T-cell (primary cell): ENCODE measurements at regions not wholly inside any gene's neighbourhood (a gene's known extent, or its start where the extent isn't known, plus 50 kb on each side); places are given as distances from the start of the nearest gene placed in this dataset.
A peak's percentile ranks its signal among the peaks of the same experiment; 100 is the strongest.

Experiments used
- ATAC-seq, 4 experiments: fragments of 200-7000 bp in 3 of 4; fragments of 150-1000 bp in 1 of 4; cut with Tn5 transposase; replicated peaks in 1 of 4; 1 replicate in 3 of 4; 2 replicates in 1 of 4; pipeline ENCODE4 v1.10.0; 2021; ENCODE audit warnings: moderate library complexity in 3 of 4, mild to moderate bottlenecking in 2 of 4, moderate number of reproducible peaks in 1 of 4
- CTCF ChIA-PET, 2 donors: fragments of 300-600 bp; sonication (Branson Sonifier 250); formaldehyde crosslinking; loops; one replicate each; lab custom pipeline; 2022; ENCODE audit warnings: antibody characterized with exemption in 2 of 2; lab: Charles Lee
- POLR2A ChIA-PET, 2 donors: fragments of 300-600 bp; sonication (Branson Sonifier 250); formaldehyde crosslinking; loops; one replicate each; lab custom pipeline; 2022; ENCODE audit warnings: antibody characterized with exemption in 2 of 2; lab: Charles Lee
- DNase-seq, 35 experiments: peaks; one replicate each; pipeline versions ENCODE4 v3.0.0 to v3.0.0-alpha.2; 2013 to 2023
- H3K27ac ChIP-seq: one replicate; pipeline ENCODE4 v1.5.1; 2013; ENCODE audit warnings: low read length
- H3K27me3 ChIP-seq, 2 experiments: replicated peaks in 1 of 2; 1 replicate in 1 of 2; 2 replicates in 1 of 2; pipeline versions ENCODE4 v1.6.1 to v1.7.0; 2013; ENCODE audit warnings: low read length in 1 of 2, mixed read lengths in 1 of 2; ENCODE audit not compliant: control insufficient read depth in 2 of 2, insufficient read depth in 2 of 2; ENCODE audit errors: extremely low read depth in 1 of 2
- H3K36me3 ChIP-seq, 2 donors: 1 replicate in 1 of 2; 2 replicates in 1 of 2; pipeline versions ENCODE4 v1.6.1 to v1.7.0; 2013; ENCODE audit warnings: low read length in 1 of 2; ENCODE audit not compliant: control insufficient read depth in 2 of 2, insufficient read depth in 1 of 2; ENCODE audit errors: extremely low read depth in 1 of 2
- H3K4me1 ChIP-seq, 2 experiments: 1 replicate in 1 of 2; 2 replicates in 1 of 2; pipeline versions ENCODE4 v1.6.1 to v1.7.0; 2013; ENCODE audit warnings: low read length in 2 of 2, mixed read lengths in 1 of 2; ENCODE audit not compliant: insufficient read depth in 2 of 2, control insufficient read depth in 1 of 2; ENCODE audit errors: extremely low read depth in 1 of 2
- H3K4me3 ChIP-seq, 2 donors: 1 replicate in 1 of 2; 2 replicates in 1 of 2; pipeline versions ENCODE4 v1.5.1 to v1.7.0; 2013; ENCODE audit warnings: mild to moderate bottlenecking in 2 of 2, low read length in 1 of 2, moderate library complexity in 1 of 2; ENCODE audit not compliant: control insufficient read depth in 1 of 2; ENCODE audit errors: extremely low read depth in 1 of 2
- H3K9me3 ChIP-seq: 2 replicates; pipeline ENCODE4 v1.7.0; 2013
- H3K27ac Mint-ChIP-seq, 2 donors: one replicate each; pipeline ENCODE4 v1.8.0; 2020 to 2021; ENCODE audit warnings: mild to moderate bottlenecking in 2 of 2, mixed read lengths in 2 of 2
- H3K27me3 Mint-ChIP-seq, 2 donors: one replicate each; pipeline ENCODE4 v1.8.0; 2021 to 2022; ENCODE audit warnings: mixed read lengths in 2 of 2
- H3K36me3 Mint-ChIP-seq: one replicate; pipeline ENCODE4 v1.8.0; 2021; ENCODE audit warnings: mixed read lengths
- H3K4me1 Mint-ChIP-seq, 3 donors: one replicate each; pipeline ENCODE4 v1.8.0; 2020 to 2022; ENCODE audit warnings: mixed read lengths in 3 of 3, mild to moderate bottlenecking in 1 of 3
- H3K4me3 Mint-ChIP-seq, 3 donors: one replicate each; pipeline ENCODE4 v1.8.0; 2020 to 2022; ENCODE audit warnings: mild to moderate bottlenecking in 3 of 3, mixed read lengths in 3 of 3, moderate library complexity in 3 of 3
- H3K9me3 Mint-ChIP-seq, 3 donors: one replicate each; pipeline ENCODE4 v1.8.0; 2020 to 2022; ENCODE audit warnings: mixed read lengths in 3 of 3
- WGBS: methylation state at CpG from one replicate; pipeline ENCODE4 v1.1.5; 2013; ENCODE audit warnings: missing lambda C conversion rate; ENCODE audit not compliant: insufficient coverage; 5-methylcytosine and 5-hydroxymethylcytosine counted together

- Mint-ChIP-seq H3K9me3 (no peaks in the 10 kb centered on the region), H3K4me3 (peak overlapping the region in 1 of 3 donors; percentile 20), H3K27ac (no peak overlapping the region), H3K36me3 (no peaks in the 10 kb centered on the region), H3K27me3 (peaks cover 0 to 2% of the 10 kb centered on the region in 2 donors), H3K4me1 (peaks cover 2 to 7% (median 5%) of the 10 kb centered on the region in 3 donors)
- Histone ChIP-seq H3K27me3 (peaks cover 0 to 43% of the 10 kb centered on the region in 2 experiments), H3K36me3 (no peaks in the 10 kb centered on the region), H3K27ac (no peak overlapping the region), H3K4me3 (no peak overlapping the region), H3K9me3 (no peaks in the 10 kb centered on the region), H3K4me1 (peaks cover 4 to 16% of the 10 kb centered on the region in 2 experiments)
- WGBS, result 17% methylated on average over 29 of the region's 30 CpGs
- ATAC-seq, result peak; percentile 89 to 95 (median 94)
- ChIA-PET POLR2A (no interaction called here), CTCF (interaction anchor here (0.5 to 1.7 kb wide), 6 partner anchors 105 to 501 kb away, joined by 3 to 5 read pairs (median 4); no protein-coding TSS in a partner anchor)
- peak; percentile 23 to 86 (median 62) for DNase-seq
These were observed 75.2 kb upstream of the FBRSL1 start for GRCh38 chr12:132414634-132415326.

GRCh38 chr12:132413931-132414588, 75.9 kb upstream of the FBRSL1 start:
- H3K27ac ChIP-seq, result no peak overlapping the region
- no peak for ATAC-seq
- H3K27me3 Mint-ChIP-seq, result no peaks in the 10 kb centered on the region
- no peak overlapping the region for H3K27ac Mint-ChIP-seq
- CTCF ChIA-PET, result interaction anchor here (0.5 to 1.7 kb wide), 6 partner anchors 72 to 502 kb away, joined by 3 to 5 read pairs (median 4); no protein-coding TSS in a partner anchor
- no peak overlapping the region for H3K4me3 ChIP-seq
- peak in 1 of 35 experiments; percentile 21 for DNase-seq
- H3K4me3 Mint-ChIP-seq, result no peak overlapping the region
- peaks cover 2 to 7% (median 5%) of the 10 kb centered on the region in 3 donors for H3K4me1 Mint-ChIP-seq
- H3K36me3 ChIP-seq, result no peaks in the 10 kb centered on the region
- peaks cover 4 to 16% of the 10 kb centered on the region in 2 experiments for H3K4me1 ChIP-seq
- H3K9me3 Mint-ChIP-seq, result no peaks in the 10 kb centered on the region
- H3K27me3 ChIP-seq, result peaks cover 0 to 50% of the 10 kb centered on the region in 2 experiments
- POLR2A ChIA-PET, result no interaction called here
- H3K9me3 ChIP-seq, result no peaks in the 10 kb centered on the region
- H3K36me3 Mint-ChIP-seq, result no peaks in the 10 kb centered on the region
- WGBS, result 44% methylated on average over 30 of the region's 36 CpGs

- Mint-ChIP-seq H3K27me3 (no peaks in the 10 kb centered on the region), H3K27ac (no peak overlapping the region), H3K9me3 (no peaks in the 10 kb centered on the region), H3K36me3 (no peaks in the 10 kb centered on the region), H3K4me1 (peaks cover 0 to 5% (median 2%) of the 10 kb centered on the region in 3 donors), H3K4me3 (no peak overlapping the region)
- ChIA-PET POLR2A (no interaction called here), CTCF (no interaction called here)
- Histone ChIP-seq H3K9me3 (no peaks in the 10 kb centered on the region), H3K4me3 (no peak overlapping the region), H3K27me3 (peaks cover 0 to 57% of the 10 kb centered on the region in 2 experiments), H3K36me3 (no peaks in the 10 kb centered on the region), H3K4me1 (peaks cover 4 to 16% of the 10 kb centered on the region in 2 experiments), H3K27ac (no peak overlapping the region)
- ATAC-seq (no peak), DNase-seq (no peak)
- WGBS, result no CpG with 5 or more reads among the region's 7 CpGs
These were observed 78.5 kb upstream of the FBRSL1 start for GRCh38 chr12:132411457-132411856.

DNA sequence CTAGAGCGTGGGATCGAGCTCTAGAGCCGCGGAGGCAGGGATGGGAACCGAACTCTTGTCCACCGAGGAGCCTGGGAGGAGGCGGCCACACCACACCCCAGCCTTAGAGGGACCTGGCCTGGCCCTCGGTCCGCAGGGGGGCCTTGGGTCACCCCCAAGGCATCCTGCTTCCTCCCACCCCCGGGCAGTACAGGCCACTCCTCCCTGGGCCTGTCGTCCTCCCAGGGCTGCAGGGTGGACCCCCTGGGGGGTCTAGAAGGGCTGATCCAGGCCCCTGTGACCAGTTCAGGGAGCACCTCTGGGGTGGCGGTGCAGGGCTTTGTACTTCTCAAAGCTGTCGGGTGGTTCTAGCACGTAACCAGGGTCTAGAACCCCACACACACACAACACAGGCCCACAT, 79.1 kb upstream of the FBRSL1 start:
- POLR2A ChIA-PET, result no interaction called here
- DNase-seq, result no peak

DNA sequence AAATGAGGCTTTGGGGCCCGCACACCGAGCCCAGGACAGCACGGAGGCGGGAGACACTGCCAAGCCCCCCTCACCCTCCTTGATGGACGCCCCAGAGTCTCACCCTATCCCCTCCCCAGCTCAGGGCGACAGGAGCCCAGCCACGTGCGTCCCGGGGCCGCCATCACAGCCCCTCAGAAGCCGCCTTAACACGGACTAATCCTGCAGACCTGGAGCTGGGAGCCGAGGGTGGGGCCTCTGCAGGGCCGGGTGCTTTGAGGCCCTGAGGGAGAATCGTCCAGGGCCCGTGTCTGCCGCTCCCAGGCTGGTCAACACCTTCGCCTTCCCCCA, 79.7 kb upstream of the FBRSL1 start:
- POLR2A ChIA-PET, result no interaction called here
- Mint-ChIP-seq H3K9me3 (no peaks in the 10 kb centered on the region), H3K4me3 (no peak overlapping the region), H3K27me3 (peaks cover 0 to 2% of the 10 kb centered on the region in 2 donors), H3K4me1 (peaks cover 0 to 4% (median 2%) of the 10 kb centered on the region in 3 donors), H3K27ac (no peak overlapping the region), H3K36me3 (no peaks in the 10 kb centered on the region)
- H3K27ac ChIP-seq, result no peak overlapping the region
- peaks cover under 1 to 15% of the 10 kb centered on the region in 2 experiments for H3K4me1 ChIP-seq
- CTCF ChIA-PET, result no interaction called here
- DNase-seq (no peak), ATAC-seq (no peak)
- no peaks in the 10 kb centered on the region for H3K36me3 ChIP-seq
- no peaks in the 10 kb centered on the region for H3K9me3 ChIP-seq
- whole genome bisulfite sequencing, result 88% methylated on average over 7 of the region's 18 CpGs
- H3K4me3 ChIP-seq, result no peak overlapping the region
- H3K27me3 ChIP-seq, result peaks cover 0 to 60% of the 10 kb centered on the region in 2 experiments

More for the DNA sequence above, 79.1 kb upstream of the FBRSL1 start:
- no peak for ATAC-seq
- peaks cover 0 to 4% (median 2%) of the 10 kb centered on the region in 3 donors for H3K4me1 Mint-ChIP-seq
- Histone ChIP-seq H3K36me3 (no peaks in the 10 kb centered on the region), H3K9me3 (no peaks in the 10 kb centered on the region), H3K27ac (no peak overlapping the region), H3K4me1 (peaks cover 4 to 16% of the 10 kb centered on the region in 2 experiments), H3K4me3 (no peak overlapping the region), H3K27me3 (peaks cover 0 to 57% of the 10 kb centered on the region in 2 experiments)
- CTCF ChIA-PET, result no interaction called here
- H3K27ac Mint-ChIP-seq, result no peak overlapping the region
- H3K9me3 Mint-ChIP-seq, result no peaks in the 10 kb centered on the region
- no CpG with 5 or more reads among the region's 14 CpGs for WGBS
- H3K36me3 Mint-ChIP-seq, result no peaks in the 10 kb centered on the region
- no peak overlapping the region for H3K4me3 Mint-ChIP-seq
- H3K27me3 Mint-ChIP-seq, result peaks cover 0 to 2% of the 10 kb centered on the region in 2 donors

DNA sequence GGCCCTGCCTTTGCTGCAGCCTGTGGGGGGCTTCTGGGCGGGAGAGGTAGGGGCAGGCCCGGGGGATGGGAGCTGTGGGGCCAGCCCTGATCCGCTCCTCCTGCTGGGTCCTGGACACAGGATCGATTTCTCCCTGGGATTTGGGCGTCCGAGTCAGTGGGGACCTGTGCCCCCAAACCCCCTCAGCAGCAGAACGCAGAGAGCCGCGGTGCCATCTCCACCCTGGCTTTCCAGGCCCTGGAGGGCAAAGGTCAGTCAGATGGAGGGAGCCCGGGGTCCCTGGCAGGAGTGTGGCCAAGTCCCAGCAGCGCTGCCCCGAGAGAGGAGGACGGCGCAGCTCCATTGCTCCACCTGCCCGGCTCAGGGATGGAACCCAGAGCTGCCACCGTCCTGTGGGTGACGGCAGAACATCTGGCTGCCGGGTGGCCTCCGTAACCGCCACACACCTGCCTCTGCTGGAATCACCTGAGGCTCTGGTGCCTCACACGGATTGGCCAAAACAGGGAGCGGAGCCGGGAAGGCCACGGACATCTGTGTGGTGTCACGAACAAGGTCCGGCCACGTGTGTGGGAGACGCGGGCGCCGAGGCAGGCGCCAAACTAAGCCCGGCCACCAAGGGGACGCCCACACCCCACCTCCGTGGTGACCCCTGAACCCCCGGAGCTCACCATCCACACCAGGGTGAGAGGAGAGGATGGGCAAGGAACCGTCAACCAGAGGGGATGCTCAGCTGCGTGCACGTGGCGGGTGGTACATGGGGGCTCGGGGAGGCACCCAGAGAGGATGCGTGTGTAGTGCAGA, 80.3 kb upstream of the FBRSL1 start:
- peaks cover 0 to 2% of the 10 kb centered on the region in 2 donors for H3K27me3 Mint-ChIP-seq
- no peak for ATAC-seq
- no peaks in the 10 kb centered on the region for H3K36me3 ChIP-seq
- H3K27ac Mint-ChIP-seq, result no peak overlapping the region
- no peak overlapping the region for H3K4me3 Mint-ChIP-seq
- H3K4me3 ChIP-seq, result no peak overlapping the region
- peaks cover 0 to 2% (median under 1%) of the 10 kb centered on the region in 3 donors for H3K4me1 Mint-ChIP-seq
- ChIA-PET POLR2A (no interaction called here), CTCF (interaction anchor here in 1 of 2 donors (0.7 kb wide), 1 partner anchor 22 kb away, joined by 3 read pairs; no protein-coding TSS in a partner anchor)
- WGBS, result 89% methylated on average over 22 of the region's 42 CpGs
- H3K4me1 ChIP-seq, result peaks cover 0 to 10% of the 10 kb centered on the region in 2 experiments
- DNase-seq, result no peak
- no peaks in the 10 kb centered on the region for H3K36me3 Mint-ChIP-seq
- no peak overlapping the region for H3K27ac ChIP-seq
- peaks cover 0 to 59% of the 10 kb centered on the region in 2 experiments for H3K27me3 ChIP-seq
- H3K9me3 ChIP-seq, result no peaks in the 10 kb centered on the region
- H3K9me3 Mint-ChIP-seq, result no peaks in the 10 kb centered on the region
